ENCODE measurements at regions not wholly inside any gene's neighbourhood (a gene's known extent, or its start where the extent isn't known, plus 50 kb on each side); places are given as distances from the start of the nearest gene placed in this dataset.
"Not testable (repeated sequence)": the region's sequence is repeated elsewhere in the genome, so short reads cannot be mapped to it uniquely, and the experiment has no call there.

- no peak for DNase-seq (ENCODE audit: low spot score)
These were observed 128.2 kb upstream of the RASEF start for GRCh38 chr9:83191154-83191553.

GRCh38 chr9:83189026-83189425 lies 126.1 kb upstream of the RASEF start:
- not testable (repeated sequence) for DNase-seq (ENCODE audit: low spot score)

- DNase-seq (ENCODE audit: low spot score), result no peak
These were observed 125.3 kb upstream of the RASEF start for GRCh38 chr9:83188277-83188676.

GRCh38 chr9:83186155-83186737 lies 123.3 kb upstream of the RASEF start:
- DNase-seq (ENCODE audit: low spot score), result no peak

GRCh38 chr9:83185488-83186154 lies 122.7 kb upstream of the RASEF start:
- no peak for DNase-seq (ENCODE audit: low spot score)

- DNase-seq (ENCODE audit: low spot score), result no peak
These were observed 120.7 kb upstream of the RASEF start for GRCh38 chr9:83183621-83184020.

- no peak for DNase-seq (ENCODE audit: low spot score)
These were observed 119.1 kb upstream of the RASEF start for GRCh38 chr9:83182071-83182470.

GRCh38 chr9:83178717-83179116 lies 115.8 kb upstream of the RASEF start:
- no peak for DNase-seq (ENCODE audit: low spot score)

GRCh38 chr9:83177747-83178146 lies 114.8 kb upstream of the RASEF start:
- DNase-seq (ENCODE audit: low spot score), result no peak

- no peak for DNase-seq (ENCODE audit: low spot score)
These were observed 104.2 kb upstream of the RASEF start for GRCh38 chr9:83167126-83167525.

GRCh38 chr9:83166372-83166771 lies 103.4 kb upstream of the RASEF start:
- no peak for DNase-seq (ENCODE audit: low spot score)

- DNase-seq (ENCODE audit: low spot score), result no peak
These were observed 92.8 kb upstream of the RASEF start for GRCh38 chr9:83155733-83156132.

- DNase-seq (ENCODE audit: low spot score), result no peak
These were observed 91.9 kb upstream of the RASEF start for GRCh38 chr9:83154821-83155220.

GRCh38 chr9:83154087-83154736 lies 91.3 kb upstream of the RASEF start:
- peak; percentile 44 for DNase-seq (ENCODE audit: low spot score)

GRCh38 chr9:83153030-83153429 lies 90.1 kb upstream of the RASEF start:
- DNase-seq (ENCODE audit: low spot score), result no peak

GRCh38 chr9:83151627-83152137 lies 88.7 kb upstream of the RASEF start:
- no peak for DNase-seq (ENCODE audit: low spot score)

GRCh38 chr9:83147315-83148149 lies 84.6 kb upstream of the RASEF start:
- no peak for DNase-seq (ENCODE audit: low spot score)

GRCh38 chr9:83146325-83146724 lies 83.4 kb upstream of the RASEF start:
- no peak for DNase-seq (ENCODE audit: low spot score)

- DNase-seq (ENCODE audit: low spot score), result no peak
These were observed 81.5 kb upstream of the RASEF start for GRCh38 chr9:83144492-83144891.

- no peak for DNase-seq (ENCODE audit: low spot score)
These were observed 79.4 kb upstream of the RASEF start for GRCh38 chr9:83142389-83142788.

GRCh38 chr9:83141887-83142286 lies 78.9 kb upstream of the RASEF start:
- no peak for DNase-seq (ENCODE audit: low spot score)

GRCh38 chr9:83140061-83140460 lies 77.1 kb upstream of the RASEF start:
- no peak for DNase-seq (ENCODE audit: low spot score)

Measured in RKO (cell line).